ENCODE measurements at regions not wholly inside any gene's neighbourhood (a gene's known extent, or its start where the extent isn't known, plus 50 kb on each side); places are given as distances from the start of the nearest gene placed in this dataset.

DNA sequence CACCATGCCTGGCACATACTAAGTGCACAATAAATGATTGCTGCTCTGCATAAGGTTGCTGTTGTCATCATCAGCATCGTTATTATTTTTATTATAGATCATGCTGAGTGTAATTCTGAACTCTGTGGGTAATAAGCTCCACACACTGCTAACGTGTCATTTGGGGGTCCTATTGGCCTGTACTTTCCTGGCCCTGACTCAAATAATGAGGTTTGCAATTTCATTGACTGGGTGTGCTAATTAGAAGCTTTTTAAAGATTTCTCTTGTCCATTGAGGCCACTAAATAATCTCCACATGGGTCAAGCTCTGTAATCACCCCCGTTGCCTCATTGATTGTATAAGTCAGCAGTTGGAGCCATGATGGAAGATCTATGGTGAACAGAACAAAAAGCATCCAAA is 320.8 kb upstream of the TMPO start (continued):
- TF ChIP-seq MCM3 (IDR thresholded peaks at IDR 0.05) (no peak), KAT8 (IDR thresholded peaks at IDR 0.05; ENCODE audit: low read depth) (no peak)

DNA sequence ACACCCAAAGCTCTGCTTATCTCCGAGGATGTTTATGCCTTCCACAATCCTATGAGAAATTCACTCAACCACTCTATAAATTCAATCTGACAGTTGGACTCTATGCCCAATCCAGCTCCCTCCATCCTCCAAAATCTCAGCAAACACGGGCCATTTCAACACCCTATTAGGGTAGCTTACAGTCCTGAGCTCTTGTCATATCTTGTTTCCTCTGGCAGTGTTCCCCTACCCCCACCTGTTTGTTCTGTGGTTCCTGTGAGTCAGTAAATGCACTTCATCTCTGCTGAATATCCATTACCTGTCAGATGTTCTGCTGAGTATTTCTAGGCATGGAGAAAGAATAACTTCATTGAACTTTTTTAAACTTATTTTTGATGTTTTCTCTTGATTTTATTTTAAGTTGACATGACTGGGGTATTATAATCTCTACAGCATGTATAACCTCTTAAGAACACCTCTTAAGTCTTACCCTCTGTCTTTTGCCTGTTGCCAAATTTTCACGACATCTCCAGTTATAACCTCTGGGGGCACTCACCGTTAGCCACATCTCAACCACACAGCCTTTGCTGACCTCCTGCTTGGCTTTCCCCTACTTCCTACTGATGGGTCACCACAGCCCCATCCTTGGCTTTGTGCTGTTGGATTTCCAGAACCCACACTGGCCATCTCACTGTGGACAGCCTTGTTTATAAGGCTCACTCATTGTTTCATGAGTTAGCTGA is 317.0 kb upstream of the TMPO start:
- FAIRE-seq (no peak), DNase-seq (ENCODE audit: extremely low read depth in 1 of 4, low spot score in 3 of 4) (no peak), ATAC-seq (no peak; the same call in 2 of the 3 replicates)
- BruUV-seq (replicated peaks), result no TSS peak
- no peak overlapping the region for H3K4me3 ChIP-seq
- H3K4me1 ChIP-seq (replicated peaks in 1 of 2; ENCODE audit: control insufficient read depth in 2 of 2, insufficient read depth in 2 of 2, low read length in 2 of 2), result no peaks in the 10 kb centered on the region
- H3K4me2 ChIP-seq (ENCODE audit: insufficient read depth, low read length), result no peak overlapping the region
- ChIA-PET CTCF (ENCODE audit: low intra/inter-chr PET ratio) (no interaction called here), POLR2A (interaction anchor here (1.1 kb wide), 1 partner anchor 185 kb away, joined by 4 read pairs; no protein-coding TSS in a partner anchor)
- no peak overlapping the region for H3K9ac ChIP-seq (ENCODE audit: insufficient read depth in 1 of 2, low read depth in 2 of 2, low read length in 2 of 2)
- intact Hi-C loops (cut with micrococcal nuclease), result no loop called here
- in situ Hi-C loops (cut with MboI), result no loop called here
- no peaks in the 10 kb centered on the region for H3K9me1 ChIP-seq (ENCODE audit: control insufficient read depth, insufficient read depth, low read length)
- H3K27ac ChIP-seq (ENCODE audit: extremely low read depth, low read depth, low read length), result no peak overlapping the region
- H2AFZ ChIP-seq (ENCODE audit: low read depth, low read length), result no peak overlapping the region
- WGBS (ENCODE audit: insufficient coverage, low coverage, missing lambda C conversion rate), result 0% methylated on average over 4 of the region's 4 CpGs
- no peaks in the 10 kb centered on the region for H3K9me3 ChIP-seq (replicated peaks; ENCODE audit: control insufficient read depth, insufficient read depth, low read depth, low read length)
- H4K20me1 ChIP-seq (replicated peaks; ENCODE audit: control insufficient read depth, insufficient read depth, low read length), result no peaks in the 10 kb centered on the region
- no peaks in the 10 kb centered on the region for H3K36me3 ChIP-seq (ENCODE audit: control insufficient read depth, insufficient read depth, low read length)
- H3K79me2 ChIP-seq (ENCODE audit: control insufficient read depth, insufficient read depth, low read length), result no peaks in the 10 kb centered on the region
- no peaks in the 10 kb centered on the region for H3K27me3 ChIP-seq (ENCODE audit: control insufficient read depth in 2 of 2, insufficient read depth in 2 of 2, low read length in 2 of 2)
- no peak for TF ChIP-seq JUND (IDR thresholded peaks at IDR 0.05; ENCODE audit: borderline replicate concordance, low read depth, low read length)
- no peak for TF ChIP-seq JUND (tag; IDR thresholded peaks at IDR 0.05; ENCODE audit: borderline replicate concordance, low read depth, low read length)
- TF ChIP-seq FOXJ2 (tag; IDR thresholded peaks at IDR 0.05), result no peak
- no peak for TF ChIP-seq ZNF347 (CRISPR knock-in tag; IDR thresholded peaks at IDR 0.05; ENCODE audit: low read depth)
- no peak for TF ChIP-seq CHD2 (IDR thresholded peaks at IDR 0.05; ENCODE audit: low read depth, low read length)
- TF ChIP-seq SRSF1 (IDR thresholded peaks at IDR 0.05; ENCODE audit: low read depth, low read length), result no peak
- TF ChIP-seq ESRRB (CRISPR knock-in tag; IDR thresholded peaks at IDR 0.05; ENCODE audit: borderline replicate concordance), result no peak
- TF ChIP-seq, protein P1, sequence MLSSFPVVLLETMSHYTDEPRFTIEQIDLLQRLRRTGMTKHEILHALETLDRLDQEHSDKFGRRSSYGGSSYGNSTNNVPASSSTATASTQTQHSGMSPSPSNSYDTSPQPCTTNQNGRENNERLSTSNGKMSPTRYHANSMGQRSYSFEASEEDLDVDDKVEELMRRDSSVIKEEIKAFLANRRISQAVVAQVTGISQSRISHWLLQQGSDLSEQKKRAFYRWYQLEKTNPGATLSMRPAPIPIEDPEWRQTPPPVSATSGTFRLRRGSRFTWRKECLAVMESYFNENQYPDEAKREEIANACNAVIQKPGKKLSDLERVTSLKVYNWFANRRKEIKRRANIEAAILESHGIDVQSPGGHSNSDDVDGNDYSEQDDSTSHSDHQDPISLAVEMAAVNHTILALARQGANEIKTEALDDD (IDR thresholded peaks at IDR 0.05), result no peak
- no peak for TF ChIP-seq KDM2B (CRISPR knock-in tag; IDR thresholded peaks at IDR 0.05)
- TF ChIP-seq HMG20B (CRISPR knock-in tag; IDR thresholded peaks at IDR 0.05), result no peak
- no peak for TF ChIP-seq CBX8 (IDR thresholded peaks at IDR 0.05; ENCODE audit: borderline replicate concordance, extremely low read depth, low read depth, low read length, poor library complexity, severe bottlenecking)
- no peak for TF ChIP-seq MYBL2 (IDR thresholded peaks at IDR 0.05; ENCODE audit: low read depth)
- TF ChIP-seq MYBL2 (CRISPR knock-in tag; IDR thresholded peaks at IDR 0.05; ENCODE audit: borderline replicate concordance), result no peak
- TF ChIP-seq CHD4 (IDR thresholded peaks at IDR 0.05; ENCODE audit: insufficient read depth, insufficient replicate concordance, low read depth, low read length, poor library complexity, severe bottlenecking), result no peak
- TF ChIP-seq HMGN3 (IDR thresholded peaks at IDR 0.05; ENCODE audit: borderline replicate concordance, extremely low read depth, insufficient read length, low read depth, low read length), result no peak
- TF ChIP-seq, protein P2, sequence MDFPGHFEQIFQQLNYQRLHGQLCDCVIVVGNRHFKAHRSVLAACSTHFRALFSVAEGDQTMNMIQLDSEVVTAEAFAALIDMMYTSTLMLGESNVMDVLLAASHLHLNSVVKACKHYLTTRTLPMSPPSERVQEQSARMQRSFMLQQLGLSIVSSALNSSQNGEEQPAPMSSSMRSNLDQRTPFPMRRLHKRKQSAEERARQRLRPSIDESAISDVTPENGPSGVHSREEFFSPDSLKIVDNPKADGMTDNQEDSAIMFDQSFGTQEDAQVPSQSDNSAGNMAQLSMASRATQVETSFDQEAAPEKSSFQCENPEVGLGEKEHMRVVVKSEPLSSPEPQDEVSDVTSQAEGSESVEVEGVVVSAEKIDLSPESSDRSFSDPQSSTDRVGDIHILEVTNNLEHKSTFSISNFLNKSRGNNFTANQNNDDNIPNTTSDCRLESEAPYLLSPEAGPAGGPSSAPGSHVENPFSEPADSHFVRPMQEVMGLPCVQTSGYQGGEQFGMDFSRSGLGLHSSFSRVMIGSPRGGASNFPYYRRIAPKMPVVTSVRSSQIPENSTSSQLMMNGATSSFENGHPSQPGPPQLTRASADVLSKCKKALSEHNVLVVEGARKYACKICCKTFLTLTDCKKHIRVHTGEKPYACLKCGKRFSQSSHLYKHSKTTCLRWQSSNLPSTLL (IDR thresholded peaks at IDR 0.05), result no peak

Measured in K562 (cell line).